ENCODE measurements at regions not wholly inside any gene's neighbourhood (a gene's known extent, or its start where the extent isn't known, plus 50 kb on each side); places are given as distances from the start of the nearest gene placed in this dataset.

GRCh38 chr2:60371219-60371618, 182.2 kb downstream of the BCL11A start (continued):
- TF ChIP-seq, protein P1, sequence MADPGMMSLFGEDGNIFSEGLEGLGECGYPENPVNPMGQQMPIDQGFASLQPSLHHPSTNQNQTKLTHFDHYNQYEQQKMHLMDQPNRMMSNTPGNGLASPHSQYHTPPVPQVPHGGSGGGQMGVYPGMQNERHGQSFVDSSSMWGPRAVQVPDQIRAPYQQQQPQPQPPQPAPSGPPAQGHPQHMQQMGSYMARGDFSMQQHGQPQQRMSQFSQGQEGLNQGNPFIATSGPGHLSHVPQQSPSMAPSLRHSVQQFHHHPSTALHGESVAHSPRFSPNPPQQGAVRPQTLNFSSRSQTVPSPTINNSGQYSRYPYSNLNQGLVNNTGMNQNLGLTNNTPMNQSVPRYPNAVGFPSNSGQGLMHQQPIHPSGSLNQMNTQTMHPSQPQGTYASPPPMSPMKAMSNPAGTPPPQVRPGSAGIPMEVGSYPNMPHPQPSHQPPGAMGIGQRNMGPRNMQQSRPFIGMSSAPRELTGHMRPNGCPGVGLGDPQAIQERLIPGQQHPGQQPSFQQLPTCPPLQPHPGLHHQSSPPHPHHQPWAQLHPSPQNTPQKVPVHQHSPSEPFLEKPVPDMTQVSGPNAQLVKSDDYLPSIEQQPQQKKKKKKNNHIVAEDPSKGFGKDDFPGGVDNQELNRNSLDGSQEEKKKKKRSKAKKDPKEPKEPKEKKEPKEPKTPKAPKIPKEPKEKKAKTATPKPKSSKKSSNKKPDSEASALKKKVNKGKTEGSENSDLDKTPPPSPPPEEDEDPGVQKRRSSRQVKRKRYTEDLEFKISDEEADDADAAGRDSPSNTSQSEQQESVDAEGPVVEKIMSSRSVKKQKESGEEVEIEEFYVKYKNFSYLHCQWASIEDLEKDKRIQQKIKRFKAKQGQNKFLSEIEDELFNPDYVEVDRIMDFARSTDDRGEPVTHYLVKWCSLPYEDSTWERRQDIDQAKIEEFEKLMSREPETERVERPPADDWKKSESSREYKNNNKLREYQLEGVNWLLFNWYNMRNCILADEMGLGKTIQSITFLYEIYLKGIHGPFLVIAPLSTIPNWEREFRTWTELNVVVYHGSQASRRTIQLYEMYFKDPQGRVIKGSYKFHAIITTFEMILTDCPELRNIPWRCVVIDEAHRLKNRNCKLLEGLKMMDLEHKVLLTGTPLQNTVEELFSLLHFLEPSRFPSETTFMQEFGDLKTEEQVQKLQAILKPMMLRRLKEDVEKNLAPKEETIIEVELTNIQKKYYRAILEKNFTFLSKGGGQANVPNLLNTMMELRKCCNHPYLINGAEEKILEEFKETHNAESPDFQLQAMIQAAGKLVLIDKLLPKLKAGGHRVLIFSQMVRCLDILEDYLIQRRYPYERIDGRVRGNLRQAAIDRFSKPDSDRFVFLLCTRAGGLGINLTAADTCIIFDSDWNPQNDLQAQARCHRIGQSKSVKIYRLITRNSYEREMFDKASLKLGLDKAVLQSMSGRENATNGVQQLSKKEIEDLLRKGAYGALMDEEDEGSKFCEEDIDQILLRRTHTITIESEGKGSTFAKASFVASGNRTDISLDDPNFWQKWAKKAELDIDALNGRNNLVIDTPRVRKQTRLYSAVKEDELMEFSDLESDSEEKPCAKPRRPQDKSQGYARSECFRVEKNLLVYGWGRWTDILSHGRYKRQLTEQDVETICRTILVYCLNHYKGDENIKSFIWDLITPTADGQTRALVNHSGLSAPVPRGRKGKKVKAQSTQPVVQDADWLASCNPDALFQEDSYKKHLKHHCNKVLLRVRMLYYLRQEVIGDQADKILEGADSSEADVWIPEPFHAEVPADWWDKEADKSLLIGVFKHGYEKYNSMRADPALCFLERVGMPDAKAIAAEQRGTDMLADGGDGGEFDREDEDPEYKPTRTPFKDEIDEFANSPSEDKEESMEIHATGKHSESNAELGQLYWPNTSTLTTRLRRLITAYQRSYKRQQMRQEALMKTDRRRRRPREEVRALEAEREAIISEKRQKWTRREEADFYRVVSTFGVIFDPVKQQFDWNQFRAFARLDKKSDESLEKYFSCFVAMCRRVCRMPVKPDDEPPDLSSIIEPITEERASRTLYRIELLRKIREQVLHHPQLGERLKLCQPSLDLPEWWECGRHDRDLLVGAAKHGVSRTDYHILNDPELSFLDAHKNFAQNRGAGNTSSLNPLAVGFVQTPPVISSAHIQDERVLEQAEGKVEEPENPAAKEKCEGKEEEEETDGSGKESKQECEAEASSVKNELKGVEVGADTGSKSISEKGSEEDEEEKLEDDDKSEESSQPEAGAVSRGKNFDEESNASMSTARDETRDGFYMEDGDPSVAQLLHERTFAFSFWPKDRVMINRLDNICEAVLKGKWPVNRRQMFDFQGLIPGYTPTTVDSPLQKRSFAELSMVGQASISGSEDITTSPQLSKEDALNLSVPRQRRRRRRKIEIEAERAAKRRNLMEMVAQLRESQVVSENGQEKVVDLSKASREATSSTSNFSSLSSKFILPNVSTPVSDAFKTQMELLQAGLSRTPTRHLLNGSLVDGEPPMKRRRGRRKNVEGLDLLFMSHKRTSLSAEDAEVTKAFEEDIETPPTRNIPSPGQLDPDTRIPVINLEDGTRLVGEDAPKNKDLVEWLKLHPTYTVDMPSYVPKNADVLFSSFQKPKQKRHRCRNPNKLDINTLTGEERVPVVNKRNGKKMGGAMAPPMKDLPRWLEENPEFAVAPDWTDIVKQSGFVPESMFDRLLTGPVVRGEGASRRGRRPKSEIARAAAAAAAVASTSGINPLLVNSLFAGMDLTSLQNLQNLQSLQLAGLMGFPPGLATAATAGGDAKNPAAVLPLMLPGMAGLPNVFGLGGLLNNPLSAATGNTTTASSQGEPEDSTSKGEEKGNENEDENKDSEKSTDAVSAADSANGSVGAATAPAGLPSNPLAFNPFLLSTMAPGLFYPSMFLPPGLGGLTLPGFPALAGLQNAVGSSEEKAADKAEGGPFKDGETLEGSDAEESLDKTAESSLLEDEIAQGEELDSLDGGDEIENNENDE (IDR thresholded peaks at IDR 0.05; ENCODE audit: insufficient replicate concordance, low read length), result no peak
- TF ChIP-seq SIN3A (conservative IDR thresholded peaks at IDR 0.05 in 1 of 2, IDR thresholded peaks at IDR 0.05 in 1 of 2; ENCODE audit: low read depth in 1 of 2, low read length in 2 of 2) (no peak), PHF8 (conservative IDR thresholded peaks at IDR 0.05; ENCODE audit: low read depth, low read length) (no peak)
